ENCODE measurements at regions not wholly inside any gene's neighbourhood (a gene's known extent, or its start where the extent isn't known, plus 50 kb on each side); places are given as distances from the start of the nearest gene placed in this dataset.

GRCh38 chr1:228918335-228918734 lies 183.1 kb downstream of the RHOU start:
- DNase-seq (ENCODE audit: low spot score): no peak
- no peaks in the 10 kb centered on the region for H3K9me3 Mint-ChIP-seq
- no peak overlapping the region for H3K27ac Mint-ChIP-seq
- no peaks in the 10 kb centered on the region for H3K4me1 Mint-ChIP-seq (ENCODE audit: low read depth)
- peaks cover 12% of the 10 kb centered on the region for H3K27me3 Mint-ChIP-seq (ENCODE audit: insufficient read depth)
- H3K4me3 Mint-ChIP-seq: no peak overlapping the region
- intact Hi-C loops (cut with micrococcal nuclease): no loop called here
- H3K36me3 Mint-ChIP-seq (ENCODE audit: low read depth): no peaks in the 10 kb centered on the region

GRCh38 chr1:228919914-228920313 lies 184.6 kb downstream of the RHOU start:
- no peak for DNase-seq (ENCODE audit: low spot score)
- no peak overlapping the region for H3K4me3 Mint-ChIP-seq
- no peaks in the 10 kb centered on the region for H3K9me3 Mint-ChIP-seq
- H3K27ac Mint-ChIP-seq: no peak overlapping the region
- H3K27me3 Mint-ChIP-seq (ENCODE audit: insufficient read depth): peaks cover 12% of the 10 kb centered on the region
- intact Hi-C loops (cut with micrococcal nuclease): no loop called here
- no peaks in the 10 kb centered on the region for H3K36me3 Mint-ChIP-seq (ENCODE audit: low read depth)
- no peaks in the 10 kb centered on the region for H3K4me1 Mint-ChIP-seq (ENCODE audit: low read depth)

- H3K9me3 Mint-ChIP-seq: no peaks in the 10 kb centered on the region
- intact Hi-C loops (cut with micrococcal nuclease): no loop called here
Measured at GRCh38 chr1:228920831-228921230, 185.6 kb downstream of the RHOU start.

GRCh38 chr1:228921481-228921880 lies 186.2 kb downstream of the RHOU start:
- H3K4me1 Mint-ChIP-seq (ENCODE audit: low read depth): no peaks in the 10 kb centered on the region
- intact Hi-C loops (cut with micrococcal nuclease): no loop called here
- H3K9me3 Mint-ChIP-seq: no peaks in the 10 kb centered on the region
- no peak overlapping the region for H3K4me3 Mint-ChIP-seq
- no peak overlapping the region for H3K27ac Mint-ChIP-seq
- peaks cover 2% of the 10 kb centered on the region for H3K36me3 Mint-ChIP-seq (ENCODE audit: low read depth)
- no peak for DNase-seq (ENCODE audit: low spot score)
- H3K27me3 Mint-ChIP-seq (ENCODE audit: insufficient read depth): peaks cover 19% of the 10 kb centered on the region

More at GRCh38 chr1:228920831-228921230, 185.6 kb downstream of the RHOU start:
- Mint-ChIP-seq H3K27ac (no peak overlapping the region), H3K27me3 (ENCODE audit: insufficient read depth) (peaks cover 16% of the 10 kb centered on the region), H3K4me3 (no peak overlapping the region), H3K4me1 (ENCODE audit: low read depth) (no peaks in the 10 kb centered on the region), H3K36me3 (ENCODE audit: low read depth) (no peaks in the 10 kb centered on the region)
- no peak for DNase-seq (ENCODE audit: low spot score)

- no peak overlapping the region for H3K4me3 Mint-ChIP-seq
- DNase-seq (ENCODE audit: low spot score): no peak
- H3K27ac Mint-ChIP-seq: no peak overlapping the region
- peaks cover 22% of the 10 kb centered on the region for H3K27me3 Mint-ChIP-seq (ENCODE audit: insufficient read depth)
- H3K4me1 Mint-ChIP-seq (ENCODE audit: low read depth): peaks cover 5% of the 10 kb centered on the region
- intact Hi-C loops (cut with micrococcal nuclease): no loop called here
- H3K9me3 Mint-ChIP-seq: no peaks in the 10 kb centered on the region
- H3K36me3 Mint-ChIP-seq (ENCODE audit: low read depth): peaks cover 2% of the 10 kb centered on the region
Measured at GRCh38 chr1:228922722-228923376, 187.6 kb downstream of the RHOU start.

GRCh38 chr1:228923973-228924686 lies 188.9 kb downstream of the RHOU start:
- Mint-ChIP-seq H3K4me3 (no peak overlapping the region), H3K4me1 (ENCODE audit: low read depth) (peaks cover 15% of the 10 kb centered on the region), H3K9me3 (no peaks in the 10 kb centered on the region), H3K27ac (no peak overlapping the region), H3K36me3 (ENCODE audit: low read depth) (peaks cover 2% of the 10 kb centered on the region), H3K27me3 (ENCODE audit: insufficient read depth) (peaks cover 20% of the 10 kb centered on the region)
- intact Hi-C loops (cut with micrococcal nuclease): no loop called here
- DNase-seq (ENCODE audit: low spot score): no peak

- Mint-ChIP-seq H3K36me3 (ENCODE audit: low read depth) (peaks cover 2% of the 10 kb centered on the region), H3K4me1 (ENCODE audit: low read depth) (peaks cover 15% of the 10 kb centered on the region), H3K27ac (no peak overlapping the region), H3K27me3 (ENCODE audit: insufficient read depth) (peaks cover 26% of the 10 kb centered on the region), H3K4me3 (no peak overlapping the region), H3K9me3 (no peaks in the 10 kb centered on the region)
- intact Hi-C loops (cut with micrococcal nuclease): loop anchor here (5.0 kb wide), 2 partner anchors 173 to 188 kb away; partner anchors contain the start of gene RHOU
- DNase-seq (ENCODE audit: low spot score): no peak
Measured at GRCh38 chr1:228925691-228926090, 190.4 kb downstream of the RHOU start.

- H3K36me3 Mint-ChIP-seq (ENCODE audit: low read depth): peaks cover 2% of the 10 kb centered on the region
- peaks cover 33% of the 10 kb centered on the region for H3K27me3 Mint-ChIP-seq (ENCODE audit: insufficient read depth)
- H3K4me3 Mint-ChIP-seq: no peak overlapping the region
- H3K4me1 Mint-ChIP-seq (ENCODE audit: low read depth): peaks cover 15% of the 10 kb centered on the region
- intact Hi-C loops (cut with micrococcal nuclease): loop anchor here (5.0 kb wide), 2 partner anchors 175 to 190 kb away; partner anchors contain the start of gene RHOU
- H3K9me3 Mint-ChIP-seq: no peaks in the 10 kb centered on the region
- H3K27ac Mint-ChIP-seq: no peak overlapping the region
- no peak for DNase-seq (ENCODE audit: low spot score)
Measured at GRCh38 chr1:228927421-228927820, 192.1 kb downstream of the RHOU start.

- Mint-ChIP-seq H3K36me3 (ENCODE audit: low read depth) (peaks cover 2% of the 10 kb centered on the region), H3K4me1 (ENCODE audit: low read depth) (peaks cover 15% of the 10 kb centered on the region), H3K27me3 (ENCODE audit: insufficient read depth) (peaks cover 26% of the 10 kb centered on the region), H3K4me3 (no peak overlapping the region), H3K9me3 (no peaks in the 10 kb centered on the region), H3K27ac (peak overlapping the region; percentile 41)
- intact Hi-C loops (cut with micrococcal nuclease): loop anchor here (2.0 to 5.0 kb wide), 3 partner anchors 67 to 191 kb away; partner anchors contain the start of gene RHOU
- DNase-seq (ENCODE audit: low spot score): peak; percentile 12
Measured at GRCh38 chr1:228927946-228928898, 192.9 kb downstream of the RHOU start.

GRCh38 chr1:228929476-228930027 lies 194.3 kb downstream of the RHOU start:
- DNase-seq (ENCODE audit: low spot score): no peak
- intact Hi-C loops (cut with micrococcal nuclease): loop anchor here (2.0 to 5.0 kb wide), 3 partner anchors 69 to 192 kb away; partner anchors contain the start of gene RHOU

GRCh38 chr1:228930479-228930957 lies 195.2 kb downstream of the RHOU start:
- intact Hi-C loops (cut with micrococcal nuclease): no loop called here
- no peak overlapping the region for H3K27ac Mint-ChIP-seq
- H3K27me3 Mint-ChIP-seq (ENCODE audit: insufficient read depth): peaks cover 27% of the 10 kb centered on the region
- H3K4me1 Mint-ChIP-seq (ENCODE audit: low read depth): peaks cover 15% of the 10 kb centered on the region
- H3K36me3 Mint-ChIP-seq (ENCODE audit: low read depth): peaks cover 2% of the 10 kb centered on the region
- H3K9me3 Mint-ChIP-seq: no peaks in the 10 kb centered on the region
- H3K4me3 Mint-ChIP-seq: no peak overlapping the region
- DNase-seq (ENCODE audit: low spot score): no peak

More at GRCh38 chr1:228929476-228930027, 194.3 kb downstream of the RHOU start:
- Mint-ChIP-seq H3K27ac (no peak overlapping the region), H3K4me3 (no peak overlapping the region), H3K4me1 (ENCODE audit: low read depth) (peaks cover 15% of the 10 kb centered on the region), H3K36me3 (ENCODE audit: low read depth) (peaks cover 2% of the 10 kb centered on the region), H3K27me3 (ENCODE audit: insufficient read depth) (peaks cover 26% of the 10 kb centered on the region), H3K9me3 (no peaks in the 10 kb centered on the region)

GRCh38 chr1:228933753-228934152 lies 198.5 kb downstream of the RHOU start:
- H3K4me1 Mint-ChIP-seq (ENCODE audit: low read depth): peaks cover 16% of the 10 kb centered on the region
- no peaks in the 10 kb centered on the region for H3K9me3 Mint-ChIP-seq
- H3K27me3 Mint-ChIP-seq (ENCODE audit: insufficient read depth): peaks cover 19% of the 10 kb centered on the region
- no peak for DNase-seq (ENCODE audit: low spot score)
- no peak overlapping the region for H3K4me3 Mint-ChIP-seq
- H3K27ac Mint-ChIP-seq: no peak overlapping the region
- no peaks in the 10 kb centered on the region for H3K36me3 Mint-ChIP-seq (ENCODE audit: low read depth)
- intact Hi-C loops (cut with micrococcal nuclease): no loop called here
